HG03135 (cell line): ENCODE measurements at regions not wholly inside any gene's neighbourhood (a gene's known extent, or its start where the extent isn't known, plus 50 kb on each side); places are given as distances from the start of the nearest gene placed in this dataset.
"Not testable (repeated sequence)": the region's sequence is repeated elsewhere in the genome, so short reads cannot be mapped to it uniquely, and the experiment has no call there.

ENCODE experiments used
- ATAC-seq: cut with Tn5 transposase; IDR thresholded peaks from one replicate; pipeline ENCODE4 v1.9.1; 2021; ENCODE audit warnings: mild to moderate bottlenecking, moderate library complexity; ENCODE audit not compliant: unreplicated experiment

DNA sequence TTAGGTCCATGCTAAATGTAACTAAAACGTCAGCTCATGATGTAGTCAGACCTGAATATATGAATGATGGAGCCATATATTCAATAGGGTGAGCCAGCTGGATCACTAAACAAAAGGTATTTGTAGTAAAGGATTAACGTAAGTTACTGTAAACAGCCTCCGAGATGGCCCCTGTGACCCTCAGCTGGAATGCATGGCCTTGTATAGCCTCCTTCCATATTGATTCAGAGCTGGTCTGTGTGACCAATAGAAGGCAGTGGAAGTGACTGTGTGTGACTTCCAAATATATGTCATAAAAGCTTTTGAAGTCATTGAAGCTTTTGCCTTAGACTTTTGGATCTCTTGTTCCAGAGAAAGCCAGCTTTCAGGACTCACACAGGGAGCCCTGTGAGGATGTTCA is 154.4 kb upstream of the CHD1 start:
- ATAC-seq = no peak

DNA sequence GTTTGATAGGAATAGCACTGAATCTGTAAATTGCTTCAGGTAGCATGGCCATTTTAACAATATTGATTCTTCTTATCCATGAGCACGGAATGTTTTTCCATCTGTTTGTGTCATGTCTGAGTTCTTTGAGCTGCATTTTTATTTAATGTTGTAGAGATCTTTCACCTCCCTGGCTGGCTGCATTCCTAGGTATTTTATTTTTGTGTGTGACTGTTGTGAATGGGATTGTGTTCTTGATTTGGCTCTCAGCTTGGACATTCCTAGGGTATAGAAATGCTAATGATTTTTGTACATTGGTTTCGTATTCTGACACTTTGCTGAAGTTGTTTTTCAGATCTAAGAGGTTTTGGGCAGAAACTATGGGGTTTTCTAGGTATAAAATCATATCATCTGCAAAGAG is 152.9 kb upstream of the CHD1 start:
- no peak for ATAC-seq

DNA sequence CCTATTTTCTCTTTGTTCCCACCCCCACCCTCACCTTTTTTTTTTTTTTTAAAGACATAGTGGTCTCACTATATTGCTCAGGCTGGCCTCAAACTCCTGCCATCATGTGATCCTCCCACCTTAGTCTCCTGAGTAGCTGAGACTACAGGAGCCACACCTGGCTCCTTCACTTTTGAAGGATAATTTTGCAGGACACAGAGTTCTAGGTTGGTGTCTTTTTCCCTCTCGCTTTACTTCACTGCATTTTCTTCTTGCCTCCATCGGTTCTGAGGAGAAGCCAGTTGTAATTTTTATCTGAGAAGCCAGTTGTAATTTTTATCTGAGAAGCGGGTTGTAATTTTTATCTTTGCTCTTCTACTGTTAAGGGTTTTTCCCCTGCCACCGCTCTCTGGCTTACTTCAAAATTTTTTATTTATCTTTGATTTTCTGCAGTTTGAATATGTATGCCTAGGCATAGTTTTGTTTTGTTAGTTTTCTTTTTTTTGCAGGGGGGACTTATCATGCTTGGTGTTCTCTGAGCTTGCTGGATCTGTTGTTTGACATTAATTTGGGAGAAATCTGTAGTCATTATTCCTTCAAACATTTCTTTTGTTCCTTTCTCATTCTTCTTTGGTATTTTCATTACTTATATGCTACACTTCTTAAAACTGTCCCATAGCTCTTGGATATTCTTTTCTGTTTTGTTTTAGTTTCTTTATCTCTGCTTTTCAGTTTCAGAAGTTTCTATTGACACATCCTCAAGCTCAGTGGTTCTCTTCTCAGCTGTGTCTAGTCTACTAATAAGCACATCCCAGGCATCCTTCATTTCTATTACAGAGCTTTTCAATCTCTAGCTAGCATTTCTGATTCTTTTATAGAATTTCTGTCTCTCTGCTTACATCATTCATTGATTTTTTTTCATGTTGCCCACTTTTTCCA is 148.2 kb upstream of the CHD1 start:
- peak; percentile 86 for ATAC-seq

DNA sequence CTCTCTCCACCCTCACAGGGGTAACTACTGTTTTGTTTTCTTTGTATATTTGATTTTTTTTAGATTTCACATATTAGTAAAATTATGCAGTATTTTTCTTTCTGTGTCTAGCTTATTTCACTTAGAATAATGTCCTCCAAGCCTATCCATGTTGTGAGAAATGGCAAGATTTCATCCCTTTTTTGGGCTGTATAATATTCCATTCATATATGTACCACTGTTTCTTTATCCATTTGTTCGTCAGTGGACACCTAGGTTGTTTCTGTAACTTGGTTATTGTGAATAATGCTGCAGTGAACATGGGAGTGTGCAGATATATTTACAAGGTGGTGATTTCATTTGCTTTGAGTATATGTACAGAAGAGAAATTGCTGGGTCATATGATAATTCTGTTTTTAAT is 144.0 kb upstream of the CHD1 start:
- ATAC-seq = no peak

DNA sequence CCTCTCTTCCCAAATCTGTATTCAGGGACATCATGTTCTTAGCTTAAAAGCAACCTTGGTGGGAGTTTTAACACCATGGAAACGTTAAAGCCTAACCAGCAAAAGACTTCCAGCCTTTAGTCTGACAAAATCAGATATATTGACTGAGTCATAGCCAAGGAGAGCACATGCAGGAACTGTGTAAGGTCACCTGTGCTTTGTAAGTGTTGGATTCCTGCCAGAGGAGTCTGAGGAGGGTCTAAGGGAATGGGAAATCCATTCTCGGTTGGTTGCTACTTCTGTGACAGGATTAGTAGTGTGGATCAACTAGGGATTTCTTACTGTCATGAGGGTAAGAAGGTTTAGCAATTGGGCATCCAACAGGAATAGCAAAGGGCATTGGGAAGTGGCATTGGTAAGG is 142.0 kb upstream of the CHD1 start:
- no peak for ATAC-seq

DNA sequence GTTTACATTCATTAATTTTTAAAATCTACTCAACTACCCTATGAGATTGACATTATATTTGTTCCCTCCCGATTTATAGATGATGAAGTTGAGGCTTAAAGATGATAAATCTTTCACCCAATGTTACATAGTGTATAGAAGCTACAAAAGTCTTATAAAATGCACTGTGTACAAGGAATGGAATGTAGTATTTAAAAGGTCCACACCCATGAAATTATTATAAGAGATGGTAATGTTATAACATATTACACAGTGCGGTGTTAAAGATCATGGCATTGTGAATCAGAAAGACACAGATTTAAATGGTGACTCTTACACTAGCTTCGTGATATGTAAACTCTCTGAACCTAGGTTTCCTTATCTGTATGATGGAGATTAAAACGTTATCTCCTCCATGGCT is 141.6 kb upstream of the CHD1 start:
- ATAC-seq = no peak

DNA sequence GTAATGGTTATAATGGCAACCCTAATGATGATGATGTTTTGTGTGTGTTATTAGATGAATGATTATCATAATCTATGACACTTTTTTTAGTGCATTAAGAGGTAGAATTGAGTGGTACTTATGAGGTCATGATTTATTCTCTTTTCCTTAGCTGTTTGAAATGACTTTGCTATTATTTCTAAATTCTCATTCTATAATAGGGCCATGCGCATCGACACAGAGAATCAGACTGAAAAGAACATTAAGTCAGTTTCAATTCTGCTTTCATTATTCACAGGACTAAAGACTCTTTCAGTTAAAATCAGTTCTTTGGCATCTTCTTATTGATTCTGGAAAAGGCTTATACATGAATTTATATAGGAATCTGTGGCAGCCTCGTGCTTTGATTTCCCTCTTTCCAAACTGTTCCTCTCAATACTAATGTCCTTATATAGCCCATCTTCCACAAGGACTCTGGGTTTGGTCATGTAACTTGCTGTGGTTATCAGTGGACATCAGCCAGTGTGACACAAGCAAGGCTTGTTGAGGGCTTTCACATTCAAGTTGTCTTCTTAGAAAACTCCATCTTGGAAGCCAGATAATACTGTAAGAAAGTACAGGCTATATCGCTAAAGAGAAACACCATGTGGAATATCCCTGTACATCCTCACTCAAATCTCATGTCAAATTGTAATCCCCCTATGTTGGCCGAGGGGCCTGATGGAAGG is 140.3 kb upstream of the CHD1 start:
- peak; percentile 73 for ATAC-seq

DNA sequence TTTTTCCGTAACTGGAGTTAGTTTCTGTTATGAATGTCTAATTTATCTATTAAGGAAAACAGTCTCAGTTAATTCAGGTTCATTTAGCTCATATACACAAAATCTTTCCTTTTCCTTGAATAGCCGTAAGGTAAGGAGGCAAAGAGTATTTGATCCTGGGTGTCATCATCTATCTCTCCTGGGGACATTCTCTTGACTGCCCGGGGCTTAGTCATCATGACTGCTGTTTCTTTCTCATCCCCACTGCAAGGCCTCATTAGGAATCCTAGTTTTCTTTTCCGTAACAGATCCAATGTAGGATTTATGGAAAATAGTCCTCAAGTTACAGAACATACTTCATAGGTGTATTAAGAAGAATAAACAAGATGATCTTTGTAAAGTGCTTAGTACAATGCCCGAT is 134.9 kb upstream of the CHD1 start:
- ATAC-seq = no peak

DNA sequence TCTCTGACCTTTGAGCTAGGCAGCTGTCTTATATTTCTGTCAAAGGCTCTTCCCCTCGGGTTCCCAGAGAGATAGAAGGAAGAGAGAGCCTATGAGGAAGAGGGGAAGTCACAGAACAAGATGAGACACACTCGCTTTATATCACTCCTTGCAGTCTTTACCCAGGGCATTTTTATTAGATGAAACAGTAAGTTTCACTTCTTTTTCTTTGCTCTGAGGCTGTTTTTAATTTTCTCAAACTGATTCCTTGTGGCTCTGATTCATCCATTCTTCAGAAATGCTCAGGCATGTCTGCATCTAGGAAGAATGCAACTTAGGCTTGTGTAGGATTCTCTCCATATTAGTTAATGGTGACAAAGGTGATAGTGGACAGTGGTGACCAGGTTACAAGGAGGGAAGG is 132.9 kb upstream of the CHD1 start:
- ATAC-seq = no peak

DNA sequence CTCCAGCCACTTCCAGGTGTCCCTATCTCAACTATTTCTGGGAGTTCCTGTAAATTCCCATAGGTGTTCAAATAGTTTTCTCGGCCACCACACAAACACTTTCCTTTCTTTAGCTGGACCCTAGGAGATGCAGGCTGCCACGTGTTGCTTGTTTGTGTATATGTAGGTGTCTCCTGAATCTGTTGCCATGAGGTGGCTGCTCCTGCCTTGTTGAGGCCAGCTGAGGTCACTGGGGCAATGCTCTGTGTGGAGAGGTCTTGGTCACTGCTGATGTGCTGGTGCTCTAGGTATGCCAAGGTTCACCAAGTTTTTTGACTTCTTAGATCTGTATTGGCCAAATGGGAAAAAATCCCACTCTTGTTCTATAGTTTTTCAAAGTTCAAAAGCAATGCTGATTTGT is 132.5 kb upstream of the CHD1 start:
- ATAC-seq = no peak

DNA sequence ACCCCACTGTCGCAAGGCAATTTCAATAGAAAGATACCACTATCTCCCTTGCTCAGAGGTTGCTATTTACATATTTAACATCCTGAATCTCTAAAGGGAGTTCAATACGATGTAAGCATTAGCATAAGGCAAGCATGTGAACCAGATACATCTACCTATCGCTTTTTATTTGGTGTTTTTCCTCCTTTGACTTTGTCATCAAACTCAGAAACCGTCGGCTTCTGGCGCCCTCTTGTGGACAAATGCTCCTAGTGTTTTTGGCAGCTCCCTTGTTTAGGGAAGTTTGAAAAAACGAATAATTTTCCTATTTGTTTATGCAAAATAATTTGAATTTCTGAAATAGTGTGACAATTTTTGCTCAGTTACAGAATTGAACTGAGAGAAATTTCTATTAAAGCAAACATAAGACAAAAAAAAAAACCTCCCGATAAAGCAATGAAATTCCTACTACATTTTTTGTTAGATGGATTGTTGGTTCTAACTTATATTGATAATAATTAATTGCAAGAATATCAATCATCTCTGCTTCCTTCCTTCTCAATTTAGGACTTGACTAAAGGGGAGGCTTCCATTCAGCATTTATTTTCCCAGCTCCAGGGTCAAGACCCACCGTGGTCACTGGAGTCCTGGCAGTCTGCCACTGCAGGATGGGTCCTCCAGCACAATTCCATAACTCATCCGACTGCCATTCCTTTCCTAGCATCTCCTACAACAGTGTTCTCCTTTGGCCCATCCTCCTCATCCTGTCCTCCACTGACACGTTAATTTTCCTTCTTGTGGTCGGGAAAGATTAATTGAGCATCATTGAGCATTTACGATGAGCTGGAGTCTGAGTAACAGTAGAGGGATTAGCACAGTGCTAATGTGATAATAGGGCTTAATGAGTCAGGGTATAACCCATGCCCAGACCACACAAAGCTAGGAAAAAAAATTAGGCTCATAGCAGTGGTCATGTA is 131.8 kb upstream of the CHD1 start:
- ATAC-seq = no peak

DNA sequence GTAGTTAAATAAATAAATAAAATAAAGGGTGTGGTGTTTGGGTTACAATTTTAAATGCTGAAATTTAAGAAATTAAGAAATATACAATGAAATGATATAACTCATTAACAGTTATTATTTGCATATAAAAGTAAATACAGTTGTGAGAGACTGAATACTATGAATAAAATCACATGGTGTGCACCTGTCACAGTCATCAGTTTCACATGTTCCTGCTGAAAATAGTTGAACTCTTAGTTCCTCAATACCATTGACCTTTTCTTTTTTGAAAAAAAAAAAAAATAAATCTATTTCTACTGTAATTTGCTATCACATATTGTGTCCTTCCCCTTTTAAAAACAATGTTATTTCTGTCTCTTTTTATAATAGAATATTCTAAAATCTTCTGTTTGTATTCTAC is 130.9 kb upstream of the CHD1 start:
- ATAC-seq = peak; percentile 69

DNA sequence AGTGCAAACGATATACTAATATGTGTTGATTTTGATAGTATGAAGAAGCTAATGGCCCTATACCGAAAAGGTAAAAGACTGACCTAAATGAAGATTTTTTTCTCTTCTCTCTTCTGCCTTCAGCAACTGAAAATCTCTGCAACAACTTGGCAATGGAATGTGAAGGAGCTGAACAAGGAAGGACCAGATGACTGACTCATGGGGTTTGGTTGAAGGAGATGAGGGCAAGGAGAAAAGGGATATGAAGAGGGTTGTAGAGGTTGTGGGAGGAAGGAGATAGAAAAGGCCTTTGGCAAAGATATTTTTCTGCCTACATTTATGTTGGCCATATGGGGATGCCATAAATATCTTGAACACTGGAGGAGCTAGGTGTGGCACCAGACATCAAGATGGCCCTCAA is 129.7 kb upstream of the CHD1 start:
- ATAC-seq = no peak

DNA sequence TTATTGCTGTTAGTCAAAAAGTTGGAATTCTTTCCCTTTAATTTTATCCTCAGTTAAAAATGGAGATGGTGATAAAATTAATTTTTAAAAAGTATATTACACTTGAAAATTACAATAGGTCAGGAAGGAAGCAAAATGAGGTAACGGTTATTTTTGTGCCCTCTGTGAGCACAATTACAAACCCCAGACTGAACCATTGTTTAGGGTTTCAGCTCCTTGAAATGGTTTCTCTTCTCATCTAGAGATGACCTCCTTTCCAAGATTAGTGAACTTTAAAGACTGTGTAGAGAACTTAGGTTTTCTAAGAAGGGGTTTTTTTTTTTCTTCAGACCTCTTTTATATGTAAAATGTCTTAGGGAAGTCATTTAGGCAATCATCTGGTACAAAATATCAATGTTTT is 126.2 kb upstream of the CHD1 start:
- peak; percentile 49 for ATAC-seq

DNA sequence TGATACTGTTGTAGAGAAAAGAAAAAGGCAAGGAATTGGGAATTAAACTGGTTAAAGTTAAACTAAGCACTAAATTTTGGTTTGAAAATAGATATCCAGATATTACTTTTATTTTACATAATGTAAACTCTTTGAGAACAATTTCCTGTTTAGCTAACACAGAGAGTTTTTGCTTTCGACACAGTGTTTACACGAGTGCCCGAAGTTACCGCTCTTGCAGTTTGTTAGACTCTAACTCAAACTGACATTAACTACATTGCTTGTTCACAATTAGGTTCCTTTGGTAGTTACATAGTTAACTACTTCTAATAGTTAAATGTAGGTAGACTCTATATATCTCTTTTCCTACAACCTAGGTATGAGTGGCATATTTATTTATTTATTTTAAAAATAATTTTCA is 117.1 kb upstream of the CHD1 start:
- no peak for ATAC-seq

DNA sequence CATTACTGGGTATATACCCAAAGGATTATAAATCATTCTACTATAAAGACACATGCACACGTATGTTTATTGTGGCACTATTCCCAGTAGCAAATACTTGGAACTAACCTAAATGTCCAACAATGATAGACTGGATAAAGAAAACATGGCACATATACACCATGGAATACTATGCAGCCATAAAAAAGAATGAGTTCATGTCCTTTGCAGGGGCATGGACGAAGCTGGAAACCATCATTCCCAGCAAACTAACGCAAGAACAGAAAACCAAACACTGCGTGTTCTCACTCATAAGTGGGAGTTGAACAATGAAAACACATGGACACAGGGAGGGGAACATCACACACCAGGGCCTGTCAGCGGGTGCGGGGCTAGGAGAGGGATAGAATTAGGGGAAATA is 114.5 kb upstream of the CHD1 start:
- ATAC-seq = not testable (repeated sequence)

DNA sequence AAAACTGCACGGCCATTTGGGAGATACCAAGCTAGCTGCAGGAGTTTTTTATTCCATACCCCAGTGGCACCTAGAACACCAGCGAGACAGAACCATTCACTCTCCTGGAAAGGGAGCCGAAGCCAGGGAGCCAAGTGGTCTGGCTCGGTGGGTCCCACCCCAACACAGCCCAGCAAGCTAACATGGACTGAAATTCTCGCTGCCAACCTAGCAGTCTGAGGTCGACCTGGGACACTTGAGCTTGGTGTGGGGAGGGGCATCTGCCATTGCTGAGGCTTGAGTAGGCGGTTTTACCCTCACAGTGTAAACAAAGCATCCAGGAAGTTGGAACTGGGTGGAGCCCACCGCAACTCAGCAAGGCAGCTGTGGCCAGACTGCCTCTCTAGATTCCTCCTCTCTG is 108.9 kb upstream of the CHD1 start:
- ATAC-seq = no peak

DNA sequence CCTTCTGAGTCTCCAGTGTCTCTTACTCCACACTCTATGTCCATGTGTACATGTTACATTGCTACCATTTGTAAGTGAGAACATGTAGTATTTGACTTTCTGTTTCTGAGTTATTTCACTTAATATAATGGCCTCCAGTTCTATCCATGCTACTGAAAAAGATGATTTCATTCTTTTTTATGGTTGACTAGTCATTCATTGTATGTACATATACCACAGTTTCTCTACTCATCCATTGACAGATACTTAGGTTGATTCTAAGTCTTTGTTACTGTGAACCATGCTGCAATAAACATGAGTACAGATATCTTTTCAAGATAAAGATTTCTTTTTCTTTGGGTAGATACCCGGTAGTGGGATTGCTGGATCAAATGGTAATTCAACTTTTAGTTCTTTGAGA is 107.1 kb upstream of the CHD1 start:
- ATAC-seq = no peak

DNA sequence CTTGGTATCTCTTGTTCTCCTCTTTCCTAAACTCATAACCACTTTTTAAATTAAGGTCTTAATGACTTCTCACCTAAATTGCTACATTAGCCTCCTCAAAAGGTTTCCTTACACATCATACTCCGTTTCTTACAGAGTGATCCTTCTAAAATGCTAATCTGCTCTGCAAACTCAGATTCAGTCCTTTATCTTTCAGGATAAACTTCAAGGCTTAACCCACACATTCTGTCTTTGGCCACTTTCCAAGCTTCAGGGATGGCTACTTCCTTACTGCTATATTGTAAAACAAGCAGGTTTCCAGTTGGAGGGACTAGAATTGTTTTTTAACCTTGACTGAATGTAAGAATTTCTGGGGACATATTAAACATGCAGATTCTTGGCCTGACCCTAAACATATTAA is 105.5 kb upstream of the CHD1 start:
- ATAC-seq = no peak

DNA sequence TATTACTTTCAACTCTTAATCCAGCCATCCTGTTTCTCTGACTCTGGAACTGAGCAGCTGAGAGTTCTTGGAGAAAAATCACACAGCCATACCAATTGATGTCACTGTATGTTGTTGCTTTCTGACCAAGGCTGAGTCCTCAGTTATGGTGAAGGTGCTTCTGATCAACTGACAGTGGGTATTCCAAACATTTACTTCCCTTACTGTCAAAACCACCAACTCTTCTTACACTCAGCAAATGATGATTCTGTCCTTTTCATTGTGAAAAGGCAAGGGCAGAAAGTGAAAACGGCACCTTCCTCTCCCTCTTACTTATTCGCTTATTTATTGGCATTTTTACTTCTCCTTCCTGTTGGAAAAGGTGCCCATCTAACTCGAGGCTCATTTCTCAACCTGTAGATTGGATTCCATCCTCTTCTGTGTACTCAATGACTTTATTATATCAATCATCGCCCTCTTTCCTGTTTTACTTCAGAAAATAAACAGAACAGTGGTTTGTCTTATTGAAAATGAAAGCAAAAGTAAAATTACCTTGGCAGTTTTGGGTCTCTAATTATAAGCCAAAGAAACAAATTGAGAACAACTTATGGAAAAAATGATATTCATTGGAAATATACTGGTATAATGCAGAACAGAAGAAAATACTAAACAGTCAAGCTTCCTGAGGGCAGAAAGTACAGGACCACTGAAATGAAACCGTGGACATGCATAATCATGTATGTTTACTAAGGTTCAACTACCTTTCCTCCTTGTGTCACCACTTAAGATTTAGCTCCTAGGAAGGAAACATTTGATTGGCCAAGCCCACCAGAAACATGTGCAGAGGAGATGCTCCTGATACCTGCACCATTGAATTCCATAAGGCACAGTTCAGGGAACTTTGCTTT is 104.5 kb upstream of the CHD1 start:
- ATAC-seq = no peak
